Breast epithelium (tissue), 4 donors: ENCODE measurements at regions not wholly inside any gene's neighbourhood (a gene's known extent, or its start where the extent isn't known, plus 50 kb on each side); places are given as distances from the start of the nearest gene placed in this dataset.

Experiments
- DNase-seq, 2 donors: peaks; one replicate each; pipeline ENCODE4 v3.0.0-alpha.2; 2019; ENCODE audit warnings: low spot score in 2 of 2
- H3K27ac ChIP-seq, 2 donors: fragments of 200-600 bp; sonication (generic) in 1 of 2; one replicate each; pipeline ENCODE4 v1.5.1; 2016 to 2019; ENCODE audit warnings: mild to moderate bottlenecking in 1 of 2
- H3K27me3 ChIP-seq, 2 donors: fragments of 200-600 bp; sonication (generic) in 1 of 2; one replicate each; pipeline versions ENCODE4 v1.5.1 to v1.6.0; 2017 to 2019; ENCODE audit warnings: control low read depth in 1 of 2, mild to moderate bottlenecking in 1 of 2
- H3K36me3 ChIP-seq: fragments of 200-600 bp; one replicate; pipeline ENCODE4 v1.5.1; 2019
- H3K4me1 ChIP-seq, 2 donors: fragments of 200-600 bp; sonication (generic); one replicate each; pipeline ENCODE4 v1.5.1; 2016 to 2019; ENCODE audit warnings: control low read depth in 1 of 2
- H3K4me3 ChIP-seq, 3 donors: fragments of 200-600 bp; sonication (generic); 1 replicate in 2 of 3; 2 replicates in 1 of 3; pipeline ENCODE4 v1.5.1; 2016 to 2019; ENCODE audit warnings: mild to moderate bottlenecking in 3 of 3, moderate library complexity in 2 of 3
- H3K9me3 ChIP-seq, 2 donors: fragments of 200-600 bp; sonication (generic) in 1 of 2; one replicate each; pipeline ENCODE4 v1.5.1; 2016 to 2019; ENCODE audit warnings: control low read depth in 1 of 2
- POLR2A ChIP-seq: fragments of 450-650 bp; IDR thresholded peaks from one replicate; pipeline ENCODE4 v1.6.1; 2016; ENCODE audit warnings: antibody characterized with exemption, mild to moderate bottlenecking, moderate library complexity
- POLR2AphosphoS5 ChIP-seq, 3 donors: sonication (generic); formaldehyde crosslinking; IDR thresholded peaks; one replicate each; pipeline ENCODE4 v1.6.1; 2017; ENCODE audit warnings: antibody characterized with exemption in 3 of 3
- intact Hi-C: fragments of 100-400 bp; cut with DNase I; formaldehyde crosslinking; loops from one replicate; pipeline ENCODE4 v1.15.1; 2023; ENCODE audit warnings: low total_unique reads
- TF ChIP-seq, protein P1 (sequence below), 3 donors: fragments of 450-650 bp; IDR thresholded peaks; one replicate each; pipeline ENCODE4 v1.5.1; 2016 to 2017; ENCODE audit warnings: antibody characterized with exemption in 3 of 3, mild to moderate bottlenecking in 3 of 3, moderate library complexity in 3 of 3

DNA sequence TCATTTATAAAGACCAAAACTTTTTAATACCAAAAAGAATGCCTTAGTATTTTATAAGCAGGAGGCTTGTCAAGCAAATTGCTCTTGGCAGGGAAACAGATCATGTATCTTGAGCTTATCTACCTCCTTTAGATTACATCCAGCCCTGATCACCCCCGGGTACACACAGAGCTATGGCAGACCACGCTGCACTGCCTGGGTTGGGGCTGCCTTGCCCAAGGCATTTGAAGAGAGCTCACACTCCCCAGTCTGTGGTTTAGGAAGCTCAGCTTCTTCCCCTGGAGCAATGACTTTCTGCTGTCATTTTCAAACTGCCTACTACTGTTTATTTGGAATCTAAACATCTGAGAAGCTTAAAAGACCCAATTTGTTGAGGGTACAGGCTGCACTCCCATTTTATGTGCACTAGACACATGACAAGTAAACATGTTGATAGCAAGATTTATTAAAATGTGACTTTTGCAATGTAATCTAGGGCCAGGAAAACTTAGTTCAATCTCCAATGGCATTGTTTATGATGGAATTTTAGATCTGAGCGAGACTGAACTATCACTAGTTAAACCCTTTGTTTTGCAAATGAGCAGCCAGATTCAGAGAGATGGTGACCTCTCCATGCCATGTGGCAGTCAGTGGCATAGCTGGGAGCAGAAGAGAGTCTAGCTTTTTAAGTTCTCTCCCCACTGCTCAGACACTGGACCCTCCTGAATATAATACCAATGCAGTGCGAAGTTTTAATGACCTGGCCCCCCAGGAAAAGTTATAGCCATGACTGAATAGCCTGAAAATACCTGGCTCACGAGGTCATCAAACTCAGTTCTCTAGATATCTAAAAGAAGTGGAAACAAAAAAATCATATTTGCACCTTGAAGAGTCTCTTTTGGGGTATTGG, 214.9 kb downstream of the HLX start:
- Histone ChIP-seq H3K27ac (no peak overlapping the region), H3K9me3 (no peaks in the 10 kb centered on the region), H3K36me3 (no peaks in the 10 kb centered on the region), H3K27me3 (no peaks in the 10 kb centered on the region), H3K4me1 (no peaks in the 10 kb centered on the region), H3K4me3 (no peak overlapping the region)
- no peak for TF ChIP-seq POLR2AphosphoS5 (IDR thresholded peaks at IDR 0.05)
- TF ChIP-seq, protein P1, sequence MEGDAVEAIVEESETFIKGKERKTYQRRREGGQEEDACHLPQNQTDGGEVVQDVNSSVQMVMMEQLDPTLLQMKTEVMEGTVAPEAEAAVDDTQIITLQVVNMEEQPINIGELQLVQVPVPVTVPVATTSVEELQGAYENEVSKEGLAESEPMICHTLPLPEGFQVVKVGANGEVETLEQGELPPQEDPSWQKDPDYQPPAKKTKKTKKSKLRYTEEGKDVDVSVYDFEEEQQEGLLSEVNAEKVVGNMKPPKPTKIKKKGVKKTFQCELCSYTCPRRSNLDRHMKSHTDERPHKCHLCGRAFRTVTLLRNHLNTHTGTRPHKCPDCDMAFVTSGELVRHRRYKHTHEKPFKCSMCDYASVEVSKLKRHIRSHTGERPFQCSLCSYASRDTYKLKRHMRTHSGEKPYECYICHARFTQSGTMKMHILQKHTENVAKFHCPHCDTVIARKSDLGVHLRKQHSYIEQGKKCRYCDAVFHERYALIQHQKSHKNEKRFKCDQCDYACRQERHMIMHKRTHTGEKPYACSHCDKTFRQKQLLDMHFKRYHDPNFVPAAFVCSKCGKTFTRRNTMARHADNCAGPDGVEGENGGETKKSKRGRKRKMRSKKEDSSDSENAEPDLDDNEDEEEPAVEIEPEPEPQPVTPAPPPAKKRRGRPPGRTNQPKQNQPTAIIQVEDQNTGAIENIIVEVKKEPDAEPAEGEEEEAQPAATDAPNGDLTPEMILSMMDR (IDR thresholded peaks at IDR 0.05) = no peak
- no peak for TF ChIP-seq POLR2A
- DNase-seq = no peak
- intact Hi-C loops = no loop called here

GRCh38 chr1:221097479-221098281, 218.4 kb downstream of the HLX start:
- no peak overlapping the region for H3K4me3 ChIP-seq
- H3K27me3 ChIP-seq = no peaks in the 10 kb centered on the region
- no peaks in the 10 kb centered on the region for H3K9me3 ChIP-seq
- DNase-seq = no peak
- TF ChIP-seq, protein P1 (IDR thresholded peaks at IDR 0.05) = no peak
- TF ChIP-seq POLR2AphosphoS5 (IDR thresholded peaks at IDR 0.05) (peak in 1 of 3 donors; percentile 57), POLR2A (no peak)
- H3K4me1 ChIP-seq = no peaks in the 10 kb centered on the region
- peak overlapping the region in 1 of 2 donors; percentile 49 for H3K27ac ChIP-seq
- intact Hi-C loops = no loop called here
- H3K36me3 ChIP-seq = no peaks in the 10 kb centered on the region

DNA sequence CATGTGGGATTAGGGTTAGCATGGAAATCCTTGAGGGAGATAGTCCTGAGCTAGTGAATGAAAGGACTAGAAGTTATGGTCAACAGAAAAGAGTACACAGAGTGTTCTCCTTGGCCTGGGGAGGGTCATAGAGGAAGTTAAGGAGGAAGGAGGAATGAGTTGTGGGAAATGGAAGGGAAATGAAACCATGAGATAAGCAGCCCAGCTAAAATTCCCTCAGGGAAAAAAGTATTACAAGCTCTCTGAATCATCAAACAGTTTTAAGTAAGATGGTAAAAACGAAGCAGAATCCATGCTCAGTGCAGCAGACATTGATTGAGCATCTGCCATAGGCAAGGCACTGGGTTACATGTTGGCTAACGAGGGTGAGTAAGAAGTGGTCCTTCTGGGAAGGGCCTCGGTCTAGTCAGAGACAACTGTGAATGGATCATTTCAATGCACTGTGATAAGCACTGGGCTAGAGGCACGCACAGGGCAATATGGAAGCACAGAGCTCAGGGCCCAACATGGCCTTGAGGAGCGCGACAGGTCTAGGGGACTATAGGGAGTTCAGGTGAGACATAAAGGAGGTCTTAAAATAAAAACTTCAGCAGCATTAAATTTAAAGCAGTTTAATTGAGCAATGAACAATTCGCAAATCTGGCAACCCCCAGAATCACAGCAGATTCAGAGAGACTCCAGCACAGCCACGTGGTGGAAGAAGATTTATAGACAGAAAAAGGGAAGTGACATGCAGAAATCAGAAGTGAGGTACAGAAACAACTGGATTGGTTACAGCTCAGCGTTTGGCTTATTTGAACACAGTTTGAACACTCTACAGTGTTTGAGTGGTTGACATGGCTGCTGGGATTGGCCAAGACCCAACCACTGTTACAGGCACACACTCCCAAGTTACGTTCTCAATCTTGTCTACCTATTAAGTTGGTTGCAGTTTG, 219.5 kb downstream of the HLX start:
- TF ChIP-seq POLR2A = no peak
- TF ChIP-seq, protein P1 (IDR thresholded peaks at IDR 0.05) = no peak
- TF ChIP-seq POLR2AphosphoS5 (IDR thresholded peaks at IDR 0.05) = no peak
- H3K4me3 ChIP-seq = no peak overlapping the region
- no peaks in the 10 kb centered on the region for H3K27me3 ChIP-seq
- no peak for DNase-seq
- H3K9me3 ChIP-seq = no peaks in the 10 kb centered on the region
- no peaks in the 10 kb centered on the region for H3K36me3 ChIP-seq
- H3K27ac ChIP-seq = peak overlapping the region in 1 of 2 donors; percentile 49
- H3K4me1 ChIP-seq = no peaks in the 10 kb centered on the region
- intact Hi-C loops = no loop called here

DNA sequence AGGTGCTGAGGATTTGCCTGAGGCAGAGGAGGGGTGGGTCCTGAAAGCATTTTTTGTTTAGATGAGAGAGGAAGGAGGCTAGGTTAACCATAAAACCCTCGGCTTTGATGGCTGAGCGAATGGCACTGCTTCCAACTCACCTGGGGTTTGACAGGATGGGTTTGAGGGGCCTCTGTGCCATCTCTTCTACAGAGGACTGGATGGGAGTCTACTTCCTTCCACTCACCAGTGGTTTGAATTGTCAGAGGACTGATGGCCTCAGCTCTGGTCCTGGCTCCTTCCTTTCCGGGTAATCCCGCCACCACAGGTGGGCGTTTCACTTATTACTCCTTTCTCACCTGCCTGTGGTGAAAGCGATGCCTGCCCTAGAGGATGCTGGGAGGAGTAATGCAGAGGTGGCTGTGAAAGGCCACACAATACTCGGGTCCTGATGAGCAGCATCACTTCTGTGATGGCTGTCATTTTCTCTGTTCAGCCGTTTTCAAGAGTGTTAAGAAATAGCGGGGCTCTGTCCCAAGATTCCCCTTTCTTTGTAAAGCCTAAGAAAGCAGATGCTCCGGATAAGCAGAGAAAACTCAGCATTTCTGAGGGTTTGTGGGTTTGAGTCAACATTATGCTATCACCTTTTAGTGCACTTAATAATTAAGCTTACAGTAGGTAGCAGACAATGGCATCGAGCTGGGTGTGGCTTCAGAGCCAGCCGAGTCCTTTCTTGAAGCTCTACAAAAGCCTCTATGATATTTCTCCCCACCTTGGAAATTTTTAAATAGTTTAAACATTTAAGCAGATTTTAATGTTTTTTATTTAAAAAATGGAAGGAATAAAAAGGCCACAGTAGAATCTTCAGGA, 220.7 kb downstream of the HLX start:
- Histone ChIP-seq H3K36me3 (no peaks in the 10 kb centered on the region), H3K4me3 (no peak overlapping the region), H3K27ac (peak overlapping the region in 1 of 2 donors; percentile 53), H3K9me3 (no peaks in the 10 kb centered on the region), H3K27me3 (no peaks in the 10 kb centered on the region), H3K4me1 (no peaks in the 10 kb centered on the region)
- intact Hi-C loops = no loop called here
- no peak for TF ChIP-seq POLR2A
- DNase-seq = no peak
